ENCODE measurements at regions not wholly inside any gene's neighbourhood (a gene's known extent, or its start where the extent isn't known, plus 50 kb on each side); places are given as distances from the start of the nearest gene placed in this dataset.

GRCh38 chr12:97616946-97617345 is 154.3 kb downstream of the RMST start:
- no peak overlapping the region for H3K27ac ChIP-seq (ENCODE audit: low read depth, low read length)
- POLR2A ChIA-PET, result no interaction called here
- no peak overlapping the region for H3K4me3 ChIP-seq (ENCODE audit: low read depth, low read length)
- no peak for TF ChIP-seq CTCF (IDR thresholded peaks at IDR 0.05; ENCODE audit: low read depth, low read length)
- H3K27me3 ChIP-seq (ENCODE audit: control insufficient read depth, insufficient read depth, low read length), result no peaks in the 10 kb centered on the region
- CTCF ChIA-PET, result no interaction called here
- no peak for DNase-seq (ENCODE audit: low read depth, low spot score)
- peaks cover 19% of the 10 kb centered on the region for H3K9me3 ChIP-seq (ENCODE audit: control insufficient read depth, insufficient read depth, low read length)

- Histone ChIP-seq H3K27ac (ENCODE audit: low read depth, low read length) (no peak overlapping the region), H3K27me3 (ENCODE audit: control insufficient read depth, insufficient read depth, low read length) (no peaks in the 10 kb centered on the region), H3K4me3 (ENCODE audit: low read depth, low read length) (no peak overlapping the region), H3K9me3 (ENCODE audit: control insufficient read depth, insufficient read depth, low read length) (peaks cover 7% of the 10 kb centered on the region)
- no peak for DNase-seq (ENCODE audit: low read depth, low spot score)
- no peak for TF ChIP-seq CTCF (IDR thresholded peaks at IDR 0.05; ENCODE audit: low read depth, low read length)
- ChIA-PET CTCF (no interaction called here), POLR2A (no interaction called here)
These were observed 166.4 kb downstream of the RMST start for GRCh38 chr12:97628962-97629361.

- Histone ChIP-seq H3K27me3 (ENCODE audit: control insufficient read depth, insufficient read depth, low read length) (no peaks in the 10 kb centered on the region), H3K9me3 (ENCODE audit: control insufficient read depth, insufficient read depth, low read length) (peaks cover 7% of the 10 kb centered on the region), H3K4me3 (ENCODE audit: low read depth, low read length) (no peak overlapping the region), H3K27ac (ENCODE audit: low read depth, low read length) (no peak overlapping the region)
- TF ChIP-seq CTCF (IDR thresholded peaks at IDR 0.05; ENCODE audit: low read depth, low read length), result no peak
- ChIA-PET POLR2A (no interaction called here), CTCF (no interaction called here)
- no peak for DNase-seq (ENCODE audit: low read depth, low spot score)
These were observed 166.8 kb downstream of the RMST start for GRCh38 chr12:97629382-97629781.

- no peak overlapping the region for H3K27ac ChIP-seq (ENCODE audit: low read depth, low read length)
- H3K9me3 ChIP-seq (ENCODE audit: control insufficient read depth, insufficient read depth, low read length), result peaks cover 5% of the 10 kb centered on the region
- ChIA-PET POLR2A (no interaction called here), CTCF (no interaction called here)
- H3K4me3 ChIP-seq (ENCODE audit: low read depth, low read length), result no peak overlapping the region
- no peak for TF ChIP-seq CTCF (IDR thresholded peaks at IDR 0.05; ENCODE audit: low read depth, low read length)
- H3K27me3 ChIP-seq (ENCODE audit: control insufficient read depth, insufficient read depth, low read length), result no peaks in the 10 kb centered on the region
- DNase-seq (ENCODE audit: low read depth, low spot score), result no peak
These were observed 167.8 kb downstream of the RMST start for GRCh38 chr12:97630356-97630755.

GRCh38 chr12:97630875-97631274 is 168.3 kb downstream of the RMST start:
- H3K27me3 ChIP-seq (ENCODE audit: control insufficient read depth, insufficient read depth, low read length), result no peaks in the 10 kb centered on the region
- no peak for TF ChIP-seq CTCF (IDR thresholded peaks at IDR 0.05; ENCODE audit: low read depth, low read length)
- no peak overlapping the region for H3K27ac ChIP-seq (ENCODE audit: low read depth, low read length)
- no peak for DNase-seq (ENCODE audit: low read depth, low spot score)
- H3K4me3 ChIP-seq (ENCODE audit: low read depth, low read length), result no peak overlapping the region
- CTCF ChIA-PET, result no interaction called here
- POLR2A ChIA-PET, result no interaction called here
- no peaks in the 10 kb centered on the region for H3K9me3 ChIP-seq (ENCODE audit: control insufficient read depth, insufficient read depth, low read length)

Data from AG04450 (cell line).